ENCODE measurements at regions not wholly inside any gene's neighbourhood (a gene's known extent, or its start where the extent isn't known, plus 50 kb on each side); places are given as distances from the start of the nearest gene placed in this dataset.

GRCh38 chr1:198903621-198904020 lies 264.8 kb downstream of the PTPRC start:
- DNase-seq (ENCODE audit: low read depth in 3 of 3) = no peak

GRCh38 chr1:198904321-198904720 lies 265.5 kb downstream of the PTPRC start:
- no peak for DNase-seq (ENCODE audit: low read depth in 3 of 3)

GRCh38 chr1:198906739-198907422 lies 268.0 kb downstream of the PTPRC start:
- DNase-seq (ENCODE audit: low read depth in 3 of 3) = no peak

GRCh38 chr1:198907423-198907746 lies 268.5 kb downstream of the PTPRC start:
- no peak for DNase-seq (ENCODE audit: low read depth in 3 of 3)

GRCh38 chr1:198908995-198909394 lies 270.2 kb downstream of the PTPRC start:
- no peak for DNase-seq (ENCODE audit: low read depth in 3 of 3)

GRCh38 chr1:198909973-198910372 lies 271.1 kb downstream of the PTPRC start:
- no peak for DNase-seq (ENCODE audit: low read depth in 3 of 3)

GRCh38 chr1:198910816-198911215 lies 272.0 kb downstream of the PTPRC start:
- DNase-seq (ENCODE audit: low read depth in 3 of 3) = no peak

GRCh38 chr1:198912046-198912445 lies 273.2 kb downstream of the PTPRC start:
- no peak for DNase-seq (ENCODE audit: low read depth in 3 of 3)

GRCh38 chr1:198913667-198914066 lies 274.8 kb downstream of the PTPRC start:
- DNase-seq (ENCODE audit: low read depth in 3 of 3) = no peak

- DNase-seq (ENCODE audit: low read depth in 3 of 3) = no peak
These were observed 276.7 kb downstream of the PTPRC start for GRCh38 chr1:198915327-198916231.

- DNase-seq (ENCODE audit: low read depth in 3 of 3) = no peak
These were observed 278.4 kb downstream of the PTPRC start for GRCh38 chr1:198917226-198917625.

- DNase-seq (ENCODE audit: low read depth in 3 of 3) = no peak
These were observed 280.1 kb downstream of the PTPRC start for GRCh38 chr1:198918920-198919319.

GRCh38 chr1:198919667-198920398 lies 281.0 kb downstream of the PTPRC start:
- DNase-seq (ENCODE audit: low read depth in 3 of 3) = no peak

GRCh38 chr1:198922638-198923430 lies 284.0 kb downstream of the PTPRC start:
- no peak for DNase-seq (ENCODE audit: low read depth in 3 of 3)

- DNase-seq (ENCODE audit: low read depth in 3 of 3) = no peak
These were observed 285.2 kb downstream of the PTPRC start for GRCh38 chr1:198923993-198924392.

GRCh38 chr1:198925567-198925966 lies 286.7 kb downstream of the PTPRC start:
- DNase-seq (ENCODE audit: low read depth in 3 of 3) = no peak

- no peak for DNase-seq (ENCODE audit: low read depth in 3 of 3)
These were observed 288.3 kb downstream of the PTPRC start for GRCh38 chr1:198927129-198927528.

- DNase-seq (ENCODE audit: low read depth in 3 of 3) = no peak
These were observed 290.3 kb downstream of the PTPRC start for GRCh38 chr1:198929111-198929604.

- DNase-seq (ENCODE audit: low read depth in 3 of 3) = no peak
These were observed 291.2 kb downstream of the PTPRC start for GRCh38 chr1:198929961-198930599.

- DNase-seq (ENCODE audit: low read depth in 3 of 3) = no peak
These were observed 293.6 kb downstream of the PTPRC start for GRCh38 chr1:198932351-198932991.
